B cell (primary cell): ENCODE measurements at regions not wholly inside any gene's neighbourhood (a gene's known extent, or its start where the extent isn't known, plus 50 kb on each side); places are given as distances from the start of the nearest gene placed in this dataset.

ENCODE experiments used
- ATAC-seq: fragments of 200-7000 bp; cut with Tn5 transposase; one replicate; pipeline ENCODE4 v1.10.0; 2021; ENCODE audit warnings: low read depth, mild to moderate bottlenecking, moderate number of reproducible peaks, moderate library complexity
- CTCF ChIA-PET: fragments of 350-600 bp; sonication (Branson Sonifier 250); formaldehyde crosslinking; loops from one replicate; lab custom pipeline; 2021; ENCODE audit warnings: antibody characterized with exemption, inconsistent platforms; lab: Charles Lee
- POLR2A ChIA-PET: fragments of 350-600 bp; sonication (Branson Sonifier 250); formaldehyde crosslinking; loops from one replicate; lab custom pipeline; 2021; ENCODE audit warnings: antibody characterized with exemption; lab: Charles Lee
- DNase-seq: peaks from one replicate; pipeline ENCODE4 v3.0.0; 2013
- H2AFZ ChIP-seq: 2 replicates; pipeline ENCODE4 v1.6.1; 2012; ENCODE audit warnings: mild to moderate bottlenecking, low read depth, low read length; ENCODE audit not compliant: insufficient read depth, poor library complexity, severe bottlenecking
- H3K27ac ChIP-seq, 2 donors: 1 replicate in 1 of 2; 2 replicates in 1 of 2; pipeline ENCODE4 v1.5.1; 2012 to 2013; ENCODE audit warnings: low read length in 2 of 2, mild to moderate bottlenecking in 2 of 2, moderate library complexity in 1 of 2
- H3K27me3 ChIP-seq, 4 experiments: fragments of 200-600 bp in 1 of 4; sonication (generic) in 1 of 4; replicated peaks in 1 of 4; 1 replicate in 2 of 4; 2 replicates in 2 of 4; pipeline versions ENCODE4 v1.6.1 to v1.7.0; 2013 to 2016; ENCODE audit warnings: low read length in 3 of 4, mild to moderate bottlenecking in 2 of 4, mixed read lengths in 1 of 4, moderate library complexity in 1 of 4; ENCODE audit not compliant: insufficient read depth in 4 of 4, control insufficient read depth in 3 of 4; ENCODE audit errors: control extremely low read depth in 1 of 4
- H3K36me3 ChIP-seq, 2 experiments: replicated peaks in 1 of 2; 1 replicate in 1 of 2; 2 replicates in 1 of 2; pipeline versions ENCODE4 v1.6.1 to v1.7.1; 2013; ENCODE audit warnings: low read length in 1 of 2; ENCODE audit not compliant: insufficient read depth in 2 of 2, control insufficient read depth in 1 of 2; ENCODE audit errors: control extremely low read depth in 1 of 2, extremely low read depth in 1 of 2
- H3K4me1 ChIP-seq, 2 donors: fragments of 200-600 bp in 1 of 2; sonication (generic) in 1 of 2; 1 replicate in 1 of 2; 2 replicates in 1 of 2; pipeline versions ENCODE4 v1.5.1 to v1.6.1; 2013 to 2017; ENCODE audit warnings: low read length in 2 of 2; ENCODE audit not compliant: control insufficient read depth in 2 of 2, insufficient read depth in 2 of 2
- H3K4me2 ChIP-seq: replicated peaks from 2 replicates; pipeline ENCODE3; 2012; ENCODE audit warnings: mild to moderate bottlenecking, low read depth, low read length; ENCODE audit not compliant: poor library complexity, severe bottlenecking
- H3K4me3 ChIP-seq, 5 experiments: fragments of 200-600 bp in 1 of 5; sonication (generic) in 1 of 5; 1 replicate in 3 of 5; 2 replicates in 2 of 5; pipeline versions ENCODE4 v1.5.1 to v1.7.0; 2011 to 2016; ENCODE audit warnings: low read length in 4 of 5, mild to moderate bottlenecking in 4 of 5, low read depth in 2 of 5, control low read depth in 1 of 5, moderate library complexity in 1 of 5; ENCODE audit not compliant: insufficient read depth in 1 of 5; ENCODE audit errors: control extremely low read depth in 1 of 5, extremely low read depth in 1 of 5
- H3K79me2 ChIP-seq: fragments of 200-600 bp; sonication (generic); one replicate; pipeline ENCODE4 v1.6.0; 2016; ENCODE audit warnings: low read length; ENCODE audit not compliant: control insufficient read depth, insufficient read depth
- H3K9ac ChIP-seq: fragments of 200-600 bp; sonication (generic); 2 replicates; pipeline ENCODE4 v1.6.1; 2017; ENCODE audit warnings: mild to moderate bottlenecking, low read length, moderate library complexity
- H3K9me3 ChIP-seq, 3 donors: one replicate each; pipeline versions ENCODE4 v1.6.1 to v1.7.1; 2013; ENCODE audit warnings: low read length in 2 of 3; ENCODE audit not compliant: control insufficient read depth in 2 of 3, insufficient read depth in 1 of 3; ENCODE audit errors: control extremely low read depth in 1 of 3
- H4K20me1 ChIP-seq: 2 replicates; pipeline ENCODE4 v1.6.0; 2012; ENCODE audit warnings: mild to moderate bottlenecking, low read length; ENCODE audit not compliant: insufficient read depth, control insufficient read depth, poor library complexity, severe bottlenecking
- H3K27ac Mint-ChIP-seq: one replicate; pipeline ENCODE4 v1.8.0; 2021; ENCODE audit warnings: mixed read lengths
- H3K27me3 Mint-ChIP-seq: one replicate; pipeline ENCODE4 v1.8.0; 2021; ENCODE audit warnings: mixed read lengths
- H3K4me1 Mint-ChIP-seq: one replicate; pipeline ENCODE4 v1.8.0; 2021; ENCODE audit warnings: mixed read lengths
- H3K4me3 Mint-ChIP-seq: one replicate; pipeline ENCODE4 v1.8.0; 2021; ENCODE audit warnings: mixed read lengths
- H3K9me3 Mint-ChIP-seq: one replicate; pipeline ENCODE4 v1.8.0; 2022; ENCODE audit warnings: mixed read lengths; ENCODE audit not compliant: insufficient read depth
- EZH2 ChIP-seq: IDR thresholded peaks from 2 replicates; pipeline ENCODE4 v1.6.1; 2012; ENCODE audit warnings: borderline replicate concordance, low read depth, mild to moderate bottlenecking, moderate library complexity, low read length; ENCODE audit not compliant: insufficient read depth, poor library complexity, severe bottlenecking
- WGBS: methylation state at CpG from one replicate; pipeline ENCODE4 v1.1.5; 2013; ENCODE audit warnings: missing lambda C conversion rate; ENCODE audit not compliant: insufficient coverage; 5-methylcytosine and 5-hydroxymethylcytosine counted together
- intact Hi-C: fragments of 100-400 bp; cut with micrococcal nuclease; formaldehyde crosslinking; loops from one replicate; pipeline ENCODE4 v1.10.0; 2022
- TF ChIP-seq, protein P1 (sequence below): fragments of 200-600 bp; IDR thresholded peaks from one replicate; pipeline ENCODE4 v1.8.0; 2022; ENCODE audit warnings: antibody characterized with exemption, mild to moderate bottlenecking

GRCh38 chr6:63478734-63479133 lies 93.5 kb upstream of the LOC128125822 start:
- H2AFZ ChIP-seq: no peak overlapping the region

DNA sequence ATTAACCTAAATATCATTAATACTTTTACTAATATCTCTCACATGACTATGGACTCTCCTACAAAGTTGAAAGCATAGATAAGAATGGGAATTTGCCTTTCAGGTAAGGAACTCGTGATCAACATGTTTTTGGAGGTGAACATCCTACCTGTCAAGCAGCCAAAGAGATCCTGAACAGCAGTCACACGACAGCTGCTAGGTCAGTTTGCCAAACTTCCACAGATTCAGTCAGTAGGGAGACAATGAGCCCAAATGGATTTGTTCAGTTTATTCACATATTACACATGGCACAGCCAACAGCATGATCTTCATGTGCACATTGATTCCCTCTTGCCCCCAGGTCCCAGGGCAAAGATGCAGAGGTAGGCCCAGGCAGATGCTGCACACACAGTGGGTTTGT lies 86.1 kb upstream of the LOC128125822 start:
- no peaks in the 10 kb centered on the region for H3K79me2 ChIP-seq
- TF ChIP-seq, protein P1, sequence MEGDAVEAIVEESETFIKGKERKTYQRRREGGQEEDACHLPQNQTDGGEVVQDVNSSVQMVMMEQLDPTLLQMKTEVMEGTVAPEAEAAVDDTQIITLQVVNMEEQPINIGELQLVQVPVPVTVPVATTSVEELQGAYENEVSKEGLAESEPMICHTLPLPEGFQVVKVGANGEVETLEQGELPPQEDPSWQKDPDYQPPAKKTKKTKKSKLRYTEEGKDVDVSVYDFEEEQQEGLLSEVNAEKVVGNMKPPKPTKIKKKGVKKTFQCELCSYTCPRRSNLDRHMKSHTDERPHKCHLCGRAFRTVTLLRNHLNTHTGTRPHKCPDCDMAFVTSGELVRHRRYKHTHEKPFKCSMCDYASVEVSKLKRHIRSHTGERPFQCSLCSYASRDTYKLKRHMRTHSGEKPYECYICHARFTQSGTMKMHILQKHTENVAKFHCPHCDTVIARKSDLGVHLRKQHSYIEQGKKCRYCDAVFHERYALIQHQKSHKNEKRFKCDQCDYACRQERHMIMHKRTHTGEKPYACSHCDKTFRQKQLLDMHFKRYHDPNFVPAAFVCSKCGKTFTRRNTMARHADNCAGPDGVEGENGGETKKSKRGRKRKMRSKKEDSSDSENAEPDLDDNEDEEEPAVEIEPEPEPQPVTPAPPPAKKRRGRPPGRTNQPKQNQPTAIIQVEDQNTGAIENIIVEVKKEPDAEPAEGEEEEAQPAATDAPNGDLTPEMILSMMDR: no peak
- TF ChIP-seq EZH2: no peak
- ATAC-seq (no peak), DNase-seq (no peak)
- H3K9me3 ChIP-seq: no peaks in the 10 kb centered on the region
- WGBS: 81% methylated on average over 2 of the region's 2 CpGs
- CTCF ChIA-PET: interaction anchor here (0.5 kb wide), 1 partner anchor 960 kb away, joined by 3 read pairs; no protein-coding TSS in a partner anchor
- no peak overlapping the region for H3K4me3 ChIP-seq
- H3K9ac ChIP-seq: no peak overlapping the region
- Mint-ChIP-seq H3K9me3 (no peaks in the 10 kb centered on the region), H3K4me3 (no peak overlapping the region), H3K27me3 (no peaks in the 10 kb centered on the region), H3K27ac (no peak overlapping the region), H3K4me1 (no peaks in the 10 kb centered on the region)
- H3K36me3 ChIP-seq: no peaks in the 10 kb centered on the region
- H4K20me1 ChIP-seq: no peaks in the 10 kb centered on the region
- H3K4me2 ChIP-seq: no peak overlapping the region
- H3K27ac ChIP-seq: no peak overlapping the region
- H3K27me3 ChIP-seq: no peaks in the 10 kb centered on the region
- no peak overlapping the region for H2AFZ ChIP-seq
- H3K4me1 ChIP-seq: no peaks in the 10 kb centered on the region
- POLR2A ChIA-PET: no interaction called here
- intact Hi-C loops: no loop called here

More at GRCh38 chr6:63478734-63479133, 93.5 kb upstream of the LOC128125822 start:
- Mint-ChIP-seq H3K27ac (no peak overlapping the region), H3K9me3 (no peaks in the 10 kb centered on the region), H3K4me1 (no peaks in the 10 kb centered on the region), H3K4me3 (no peak overlapping the region), H3K27me3 (no peaks in the 10 kb centered on the region)
- Histone ChIP-seq H3K79me2 (no peaks in the 10 kb centered on the region), H3K4me2 (no peak overlapping the region), H4K20me1 (no peaks in the 10 kb centered on the region), H3K9me3 (no peaks in the 10 kb centered on the region), H3K27ac (no peak overlapping the region), H3K4me1 (no peaks in the 10 kb centered on the region), H3K4me3 (no peak overlapping the region), H3K27me3 (no peaks in the 10 kb centered on the region), H3K36me3 (no peaks in the 10 kb centered on the region), H3K9ac (no peak overlapping the region)
- ChIA-PET POLR2A (no interaction called here), CTCF (no interaction called here)
- DNase-seq (no peak), ATAC-seq (no peak)
- intact Hi-C loops: no loop called here
- WGBS: no CpG with 5 or more reads among the region's 1 CpG
- TF ChIP-seq, protein P1: no peak
- TF ChIP-seq EZH2: no peak
